GM12878 (cell line): ENCODE measurements at regions not wholly inside any gene's neighbourhood (a gene's known extent, or its start where the extent isn't known, plus 50 kb on each side); places are given as distances from the start of the nearest gene placed in this dataset.

Experiments used
- ATAC-seq: fragments of 200-7000 bp; cut with Tn5 transposase; 3 replicates; pipeline ENCODE4 v1.9.1; 2020; ENCODE audit warnings: mild to moderate bottlenecking, moderate library complexity
- BruUV-seq: library from RNA; stranded (reverse); fragments of 400-500 nt; replicated peaks from 2 replicates; lab custom pipeline; 2021; lab: Mats Ljungman, UMichigan
- CTCF ChIA-PET: fragments of 300-600 bp; sonication (Branson Sonifier 250); formaldehyde crosslinking; extraction: SDS; loops from one replicate; lab custom pipeline; 2021; ENCODE audit warnings: inconsistent platforms; lab: Yijun Ruan, JAX
- POLR2A ChIA-PET: fragments of 350-600 bp; formaldehyde crosslinking; extraction: SDS; loops from one replicate; lab custom pipeline; 2021; ENCODE audit warnings: inconsistent platforms; lab: Charles Lee
- RAD21 ChIA-PET: fragments of 300-600 bp; sonication (Branson Sonifier 250); formaldehyde crosslinking; loops from one replicate; lab custom pipeline; 2023; ENCODE audit warnings: antibody characterized with exemption; ENCODE audit not compliant: unreplicated experiment; lab: Charles Lee
- SMC1A ChIA-PET: fragments of 300-600 bp; sonication (Branson Sonifier 250); formaldehyde crosslinking; loops from one replicate; lab custom pipeline; 2023; ENCODE audit not compliant: unreplicated experiment, uncharacterized antibody; lab: Charles Lee
- DNase-seq: peaks from one replicate; pipeline ENCODE4 v3.0.0-alpha.2; 2011; ENCODE audit warnings: low read depth, low spot score
- FAIRE-seq: peaks from 3 replicates; lab custom pipeline; 2011; peaks lifted over from hg19 to GRCh38; lab: Jason Lieb, UNC
- H2AFZ ChIP-seq: 2 replicates; pipeline ENCODE4 v1.6.0; 2011; ENCODE audit warnings: low read depth, low read length, control low read depth; ENCODE audit not compliant: control insufficient read depth
- H3K27ac ChIP-seq: 2 replicates; pipeline ENCODE4 v1.5.1; 2011; ENCODE audit warnings: control low read depth; ENCODE audit not compliant: control insufficient read depth, insufficient read depth
- H3K27me3 ChIP-seq, 2 experiments: replicated peaks in 1 of 2; 2 replicates each; pipeline versions ENCODE4 v1.6.0 to v1.6.1; 2011; ENCODE audit warnings: low read length in 1 of 2; ENCODE audit not compliant: control insufficient read depth in 2 of 2, insufficient read depth in 2 of 2
- H3K36me3 ChIP-seq, 2 experiments: 2 replicates each; pipeline ENCODE4 v1.5.1; 2011; ENCODE audit warnings: low read length in 1 of 2; ENCODE audit not compliant: control insufficient read depth in 2 of 2, insufficient read depth in 2 of 2
- H3K4me1 ChIP-seq: 2 replicates; pipeline ENCODE4 v1.6.1; 2011; ENCODE audit warnings: mild to moderate bottlenecking, low read length, moderate library complexity, mixed read lengths; ENCODE audit not compliant: control insufficient read depth, insufficient read depth
- H3K4me2 ChIP-seq: 2 replicates; pipeline ENCODE4 v1.6.0; 2011; ENCODE audit warnings: control low read depth; ENCODE audit not compliant: control insufficient read depth, insufficient read depth
- H3K4me3 ChIP-seq: fragments of 200-600 bp; sonication (generic); 2 replicates; pipeline ENCODE4 v1.5.1; 2016
- H3K79me2 ChIP-seq: 2 replicates; pipeline ENCODE4 v1.6.0; 2011; ENCODE audit warnings: low read length; ENCODE audit not compliant: control insufficient read depth, insufficient read depth
- H3K9ac ChIP-seq: 2 replicates; pipeline ENCODE4 v1.8.0; 2011; ENCODE audit warnings: low read length, control low read depth, mixed read lengths; ENCODE audit not compliant: control insufficient read depth, insufficient read depth
- H3K9me3 ChIP-seq: replicated peaks from 3 replicates; pipeline ENCODE4 v1.5.1; 2011; ENCODE audit warnings: mild to moderate bottlenecking, low read length; ENCODE audit not compliant: control insufficient read depth, insufficient read depth
- H4K20me1 ChIP-seq: 2 replicates; pipeline ENCODE4 v1.6.0; 2011; ENCODE audit not compliant: control insufficient read depth, insufficient read depth
- ATF2 ChIP-seq: IDR thresholded peaks from 2 replicates; pipeline ENCODE4 v1.6.1; 2012; ENCODE audit warnings: low read length, inconsistent platforms
- CEBPB ChIP-seq, 2 experiments: fragments of 150-350 bp in 1 of 2; IDR thresholded peaks; 2 replicates each; pipeline ENCODE4 v1.6.1; 2012 to 2014; ENCODE audit warnings: low read depth in 2 of 2, low read length in 2 of 2, borderline replicate concordance in 1 of 2, inconsistent platforms in 1 of 2
- IRF5 ChIP-seq: fragments of 450-650 bp; IDR thresholded peaks from 2 replicates; pipeline ENCODE4 v1.6.1; 2017; ENCODE audit warnings: borderline replicate concordance
- MXI1 ChIP-seq: fragments of 150-350 bp; IDR thresholded peaks from 2 replicates; pipeline ENCODE4 v1.6.1; 2011; ENCODE audit warnings: low read depth, mild to moderate bottlenecking, inconsistent platforms, low read length, improper control_type of control experiment
- NFYA ChIP-seq: IDR thresholded peaks from 2 replicates; pipeline ENCODE4 v1.6.1; 2011; ENCODE audit warnings: low read depth, mild to moderate bottlenecking, low read length, improper control_type of control experiment, borderline replicate concordance
- POLR2AphosphoS2 ChIP-seq: IDR thresholded peaks from 2 replicates; pipeline ENCODE4 v1.6.1; 2011; ENCODE audit warnings: low read depth, mild to moderate bottlenecking, low read length, improper control_type of control experiment, moderate library complexity
- RBBP5 ChIP-seq: fragments of 200-600 bp; sonication (generic); conservative IDR thresholded peaks from 2 replicates; pipeline ENCODE4 v1.6.1; 2016
- SIN3A ChIP-seq: IDR thresholded peaks from 2 replicates; pipeline ENCODE4 v1.6.1; 2012; ENCODE audit warnings: low read depth, low read length, improper control_type of control experiment
- SMAD1 ChIP-seq: fragments of 450-650 bp; IDR thresholded peaks from 2 replicates; pipeline ENCODE4 v1.6.1; 2018; ENCODE audit warnings: mild to moderate bottlenecking, low read depth; ENCODE audit not compliant: partially characterized antibody
- WGBS: methylation state at CpG from one replicate; pipeline ENCODE4 v1.1.6; 2016; ENCODE audit warnings: low lambda C conversion rate; ENCODE audit not compliant: insufficient replicate concordance, insufficient coverage; ENCODE audit errors: missing lambda C conversion rate; 5-methylcytosine and 5-hydroxymethylcytosine counted together
- in situ Hi-C: fragments of 300-500 bp; cut with MboI; formaldehyde crosslinking; loops from 9 replicates; pipeline ENCODE4 v1.14.3; 2018; ENCODE audit warnings: mixed read lengths
- intact Hi-C: fragments of 100-400 bp; cut with micrococcal nuclease; formaldehyde crosslinking; loops from one replicate; pipeline ENCODE4 v1.14.2; 2022; ENCODE audit not compliant: unreplicated experiment
- TF ChIP-seq, protein P1 (sequence below): IDR thresholded peaks from 2 replicates; pipeline ENCODE4 v1.6.1; 2011; ENCODE audit warnings: mild to moderate bottlenecking, low read depth, low read length, moderate library complexity; ENCODE audit not compliant: insufficient replicate concordance

DNA sequence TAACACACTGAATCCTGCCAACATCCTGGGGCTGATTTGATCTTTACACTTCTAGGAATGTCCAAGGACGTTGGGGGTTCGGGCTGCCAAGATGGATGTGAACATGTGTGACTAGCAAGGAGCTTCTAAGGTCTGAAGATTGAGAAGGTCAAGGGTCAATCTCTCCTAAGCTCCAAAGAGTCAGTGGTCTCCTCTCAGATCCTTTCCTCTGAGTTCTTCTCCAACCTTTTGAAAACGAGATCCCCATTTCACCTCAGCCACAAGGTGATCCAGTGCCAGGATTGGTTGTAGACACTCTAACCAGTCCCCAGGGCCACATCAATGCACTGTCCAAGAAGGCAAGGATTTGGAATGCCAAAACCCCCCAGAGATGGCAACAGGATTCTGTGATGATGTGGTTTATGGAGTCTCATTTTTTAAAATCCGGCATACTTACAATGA is 266.8 kb downstream of the NDUFS4 start:
- WGBS, result 46% methylated on average over 4 of the region's 4 CpGs
- no peaks in the 10 kb centered on the region; the same call in 2 of the 3 replicates for H3K9me3 ChIP-seq
- H3K4me2 ChIP-seq, result no peak overlapping the region
- ChIA-PET CTCF (no interaction called here), POLR2A (no interaction called here)
- no peaks in the 10 kb centered on the region for H3K36me3 ChIP-seq
- intact Hi-C loops, result no loop called here
- H2AFZ ChIP-seq, result no peak overlapping the region
- ATAC-seq, result no peak
- H3K27ac ChIP-seq, result no peak overlapping the region
- H3K9ac ChIP-seq, result no peak overlapping the region
- TF ChIP-seq MXI1 (no peak), SMAD1 (no peak)
- TF ChIP-seq, all 136 proteins: peak for 0
- SMC1A ChIA-PET, result no interaction called here
- RAD21 ChIA-PET, result no interaction called here
- Histone ChIP-seq H3K4me1 (no peaks in the 10 kb centered on the region), H4K20me1 (no peaks in the 10 kb centered on the region), H3K79me2 (no peaks in the 10 kb centered on the region), H3K4me3 (no peak overlapping the region), H3K27me3 (no peaks in the 10 kb centered on the region)
- no TSS peak for BruUV-seq
- no peak for FAIRE-seq
- in situ Hi-C loops, result no loop called here
- DNase-seq, result no peak

DNA sequence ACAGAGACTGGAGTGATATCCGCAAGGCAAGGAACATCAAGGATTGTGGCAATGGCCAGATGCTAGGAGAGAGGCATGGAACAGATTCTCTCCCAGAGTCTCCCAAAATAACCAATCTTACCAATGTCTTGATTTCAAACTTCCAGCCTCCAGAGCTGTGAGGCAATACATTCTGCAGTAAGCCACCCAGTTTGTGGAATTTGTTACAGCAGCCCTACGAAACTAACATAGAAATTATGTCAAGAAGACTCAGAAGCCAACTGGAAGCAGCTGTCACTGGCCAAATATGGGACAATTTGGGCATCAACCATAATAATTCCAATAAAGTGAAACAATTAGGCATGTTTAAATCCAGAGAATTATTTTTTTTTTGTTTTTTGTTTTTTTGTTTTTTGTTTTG is 271.1 kb downstream of the NDUFS4 start:
- POLR2A ChIA-PET, result no interaction called here
- BruUV-seq, result no TSS peak
- no peak for DNase-seq
- intact Hi-C loops, result no loop called here
- in situ Hi-C loops, result no loop called here
- no peaks in the 10 kb centered on the region for H3K27me3 ChIP-seq
- no peaks in the 10 kb centered on the region for H4K20me1 ChIP-seq
- no peaks in the 10 kb centered on the region for H3K36me3 ChIP-seq
- H3K4me1 ChIP-seq, result no peaks in the 10 kb centered on the region
- no peak overlapping the region for H3K27ac ChIP-seq
- CTCF ChIA-PET, result no interaction called here
- no peak overlapping the region for H3K9ac ChIP-seq
- RAD21 ChIA-PET, result no interaction called here
- 55% methylated on average over 2 of the region's 2 CpGs for WGBS
- no peak for FAIRE-seq
- no peaks in the 10 kb centered on the region for H3K79me2 ChIP-seq
- no peaks in the 10 kb centered on the region for H3K9me3 ChIP-seq
- no peak overlapping the region for H3K4me3 ChIP-seq
- H3K4me2 ChIP-seq, result no peak overlapping the region
- no peak for ATAC-seq
- no peak overlapping the region for H2AFZ ChIP-seq
- SMC1A ChIA-PET, result no interaction called here
- no peak for TF ChIP-seq RBBP5
- TF ChIP-seq IRF5, result no peak
- TF ChIP-seq NFYA, result no peak
- no peak for TF ChIP-seq POLR2AphosphoS2
- TF ChIP-seq SIN3A, result no peak
- no peak for TF ChIP-seq ATF2
- TF ChIP-seq CEBPB (IDR thresholded peaks at IDR 0.05; ENCODE audit: borderline replicate concordance in 1 of 2, low read depth in 2 of 2, low read length in 2 of 2), result no peak
- TF ChIP-seq, protein P1, sequence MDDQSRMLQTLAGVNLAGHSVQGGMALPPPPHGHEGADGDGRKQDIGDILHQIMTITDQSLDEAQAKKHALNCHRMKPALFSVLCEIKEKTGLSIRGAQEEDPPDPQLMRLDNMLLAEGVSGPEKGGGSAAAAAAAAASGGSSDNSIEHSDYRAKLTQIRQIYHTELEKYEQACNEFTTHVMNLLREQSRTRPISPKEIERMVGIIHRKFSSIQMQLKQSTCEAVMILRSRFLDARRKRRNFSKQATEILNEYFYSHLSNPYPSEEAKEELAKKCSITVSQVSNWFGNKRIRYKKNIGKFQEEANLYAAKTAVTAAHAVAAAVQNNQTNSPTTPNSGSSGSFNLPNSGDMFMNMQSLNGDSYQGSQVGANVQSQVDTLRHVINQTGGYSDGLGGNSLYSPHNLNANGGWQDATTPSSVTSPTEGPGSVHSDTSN, result no peak
